ENCODE measurements at regions not wholly inside any gene's neighbourhood (a gene's known extent, or its start where the extent isn't known, plus 50 kb on each side); places are given as distances from the start of the nearest gene placed in this dataset.

DNA sequence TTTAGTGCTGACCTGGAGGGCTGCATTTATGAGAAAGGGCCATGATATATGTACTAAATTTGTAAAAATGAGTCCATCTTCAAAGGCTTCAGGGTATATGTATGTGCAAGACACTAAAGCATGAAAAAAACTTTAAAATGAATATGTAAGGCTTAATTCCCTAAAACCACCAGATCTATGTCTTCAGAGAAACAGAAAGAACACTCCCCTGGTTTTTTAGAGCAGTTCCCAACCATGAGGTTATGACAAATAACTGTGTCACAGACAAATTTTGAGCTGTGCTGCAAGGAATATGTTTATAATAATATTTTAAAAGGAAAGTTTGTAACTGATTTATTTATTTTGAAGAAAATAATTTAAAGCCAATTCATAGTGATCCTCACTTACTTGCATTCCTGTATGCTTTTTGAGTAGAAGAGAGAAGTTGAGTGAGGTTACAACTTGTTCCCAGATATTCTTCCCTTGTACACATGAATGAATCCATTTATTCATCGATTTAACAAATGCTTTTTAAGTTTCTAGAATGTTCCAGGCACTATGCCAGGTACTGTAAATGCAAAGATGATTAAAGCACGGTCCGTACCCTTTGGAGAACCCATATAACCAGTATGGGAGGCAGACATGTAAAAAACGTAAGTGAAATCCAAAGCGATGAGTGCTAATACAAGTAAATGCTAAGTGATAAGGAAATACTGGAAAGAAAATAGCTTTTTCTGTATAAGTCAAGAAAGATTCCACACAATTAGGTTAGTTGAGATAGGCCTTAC, 295.2 kb upstream of the DIAPH2 start:
- TF ChIP-seq, protein P1, sequence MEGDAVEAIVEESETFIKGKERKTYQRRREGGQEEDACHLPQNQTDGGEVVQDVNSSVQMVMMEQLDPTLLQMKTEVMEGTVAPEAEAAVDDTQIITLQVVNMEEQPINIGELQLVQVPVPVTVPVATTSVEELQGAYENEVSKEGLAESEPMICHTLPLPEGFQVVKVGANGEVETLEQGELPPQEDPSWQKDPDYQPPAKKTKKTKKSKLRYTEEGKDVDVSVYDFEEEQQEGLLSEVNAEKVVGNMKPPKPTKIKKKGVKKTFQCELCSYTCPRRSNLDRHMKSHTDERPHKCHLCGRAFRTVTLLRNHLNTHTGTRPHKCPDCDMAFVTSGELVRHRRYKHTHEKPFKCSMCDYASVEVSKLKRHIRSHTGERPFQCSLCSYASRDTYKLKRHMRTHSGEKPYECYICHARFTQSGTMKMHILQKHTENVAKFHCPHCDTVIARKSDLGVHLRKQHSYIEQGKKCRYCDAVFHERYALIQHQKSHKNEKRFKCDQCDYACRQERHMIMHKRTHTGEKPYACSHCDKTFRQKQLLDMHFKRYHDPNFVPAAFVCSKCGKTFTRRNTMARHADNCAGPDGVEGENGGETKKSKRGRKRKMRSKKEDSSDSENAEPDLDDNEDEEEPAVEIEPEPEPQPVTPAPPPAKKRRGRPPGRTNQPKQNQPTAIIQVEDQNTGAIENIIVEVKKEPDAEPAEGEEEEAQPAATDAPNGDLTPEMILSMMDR (IDR thresholded peaks at IDR 0.05) = no peak
- TF ChIP-seq POLR2A (IDR thresholded peaks at IDR 0.05) = no peak
